HepG2 (cell line): ENCODE measurements at regions not wholly inside any gene's neighbourhood (a gene's known extent, or its start where the extent isn't known, plus 50 kb on each side); places are given as distances from the start of the nearest gene placed in this dataset.

Experiments used
- CBX5 ChIP-seq: sonication (generic); formaldehyde crosslinking; IDR thresholded peaks from 2 replicates; pipeline ENCODE4 v1.4.0; 2020; ENCODE audit warnings: missing genetic modification reagents, borderline replicate concordance
- GRHL1 ChIP-seq: sonication (generic); formaldehyde crosslinking; conservative IDR thresholded peaks from 2 replicates; pipeline ENCODE4 v1.8.0; 2022; ENCODE audit warnings: missing genetic modification reagents
- KLF16 ChIP-seq, 2 experiments: sonication (generic) in 1 of 2; formaldehyde crosslinking in 1 of 2; IDR thresholded peaks; 2 replicates each; pipeline versions ENCODE4 v1.6.1 to v1.8.0; 2016 to 2023; ENCODE audit warnings: missing genetic modification reagents in 2 of 2, missing compliant biosample characterization in 1 of 2

GRCh38 chr2:166792808-166793207, 95.5 kb upstream of the XIRP2 start:
- no peak for TF ChIP-seq GRHL1 (CRISPR knock-in tag)
- TF ChIP-seq CBX5 (CRISPR knock-in tag) = no peak
- no peak for TF ChIP-seq KLF16 (CRISPR knock-in tag; IDR thresholded peaks at IDR 0.05)
